Dendritic cell treated with granulocyte-macrophage colony-stimulating factor and Interleukin-4, amounts not matched to agents 40 ng/mL and 50 ng/mL, for 4 days (primary cell): ENCODE measurements at regions not wholly inside any gene's neighbourhood (a gene's known extent, or its start where the extent isn't known, plus 50 kb on each side); places are given as distances from the start of the nearest gene placed in this dataset.

ENCODE experiments used
- H3K27ac Mint-ChIP-seq: one replicate; pipeline ENCODE4 v1.8.0; 2022; ENCODE audit warnings: mild to moderate bottlenecking, mixed read lengths
- H3K27me3 Mint-ChIP-seq: one replicate; pipeline ENCODE4 v1.8.0; 2022; ENCODE audit warnings: mild to moderate bottlenecking, mixed read lengths
- H3K36me3 Mint-ChIP-seq: one replicate; pipeline ENCODE4 v1.8.0; 2022; ENCODE audit warnings: low read depth, mixed read lengths
- H3K4me1 Mint-ChIP-seq: one replicate; pipeline ENCODE4 v1.8.0; 2022; ENCODE audit warnings: low read depth, mixed read lengths
- H3K4me3 Mint-ChIP-seq: one replicate; pipeline ENCODE4 v1.8.0; 2022; ENCODE audit warnings: mild to moderate bottlenecking, moderate library complexity, mixed read lengths
- H3K9me3 Mint-ChIP-seq: one replicate; pipeline ENCODE4 v1.8.0; 2022; ENCODE audit warnings: mixed read lengths
- intact Hi-C: fragments of 100-400 bp; cut with micrococcal nuclease; formaldehyde crosslinking; loops from one replicate; pipeline ENCODE4 v1.15.0; 2022

GRCh38 chr15:38053776-38054175 lies 119.3 kb downstream of the TMCO5A start:
- Mint-ChIP-seq H3K27ac (peak overlapping the region; percentile 99), H3K4me3 (no peak overlapping the region)

DNA sequence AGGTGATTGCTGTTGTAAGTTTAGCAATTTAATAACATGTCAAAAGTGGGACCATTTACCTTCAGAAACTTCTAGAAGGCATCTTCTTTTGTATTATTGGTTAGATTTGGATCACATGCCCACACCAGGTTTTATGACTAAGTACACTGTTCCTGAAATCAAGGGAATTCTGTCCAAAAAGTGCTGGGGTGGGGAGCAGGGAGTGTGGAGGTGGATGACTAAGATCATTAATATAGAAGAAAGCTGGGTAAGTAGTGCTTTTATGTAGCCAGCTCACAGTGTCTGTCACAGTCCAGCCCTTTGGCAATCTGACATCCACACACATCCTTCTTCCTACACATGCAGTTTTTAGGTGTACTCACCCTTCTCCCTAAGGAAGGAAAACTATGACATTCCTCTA lies 120.0 kb downstream of the TMCO5A start:
- intact Hi-C loops, result loop anchor here (10.0 kb wide), 1 partner anchor 50 kb away; no protein-coding TSS in a partner anchor
- Mint-ChIP-seq H3K27me3 (no peaks in the 10 kb centered on the region), H3K9me3 (peaks cover 9% of the 10 kb centered on the region), H3K27ac (peak overlapping the region; percentile 45), H3K36me3 (peaks cover 18% of the 10 kb centered on the region), H3K4me3 (no peak overlapping the region), H3K4me1 (peaks cover 80% of the 10 kb centered on the region)

More at GRCh38 chr15:38053776-38054175, 119.3 kb downstream of the TMCO5A start:
- H3K36me3 Mint-ChIP-seq, result peaks cover 25% of the 10 kb centered on the region
- intact Hi-C loops, result loop anchor here (10.0 kb wide), 1 partner anchor 49 kb away; no protein-coding TSS in a partner anchor
- H3K9me3 Mint-ChIP-seq, result peaks cover 9% of the 10 kb centered on the region
- H3K4me1 Mint-ChIP-seq, result peaks cover 80% of the 10 kb centered on the region
- H3K27me3 Mint-ChIP-seq, result no peaks in the 10 kb centered on the region

DNA sequence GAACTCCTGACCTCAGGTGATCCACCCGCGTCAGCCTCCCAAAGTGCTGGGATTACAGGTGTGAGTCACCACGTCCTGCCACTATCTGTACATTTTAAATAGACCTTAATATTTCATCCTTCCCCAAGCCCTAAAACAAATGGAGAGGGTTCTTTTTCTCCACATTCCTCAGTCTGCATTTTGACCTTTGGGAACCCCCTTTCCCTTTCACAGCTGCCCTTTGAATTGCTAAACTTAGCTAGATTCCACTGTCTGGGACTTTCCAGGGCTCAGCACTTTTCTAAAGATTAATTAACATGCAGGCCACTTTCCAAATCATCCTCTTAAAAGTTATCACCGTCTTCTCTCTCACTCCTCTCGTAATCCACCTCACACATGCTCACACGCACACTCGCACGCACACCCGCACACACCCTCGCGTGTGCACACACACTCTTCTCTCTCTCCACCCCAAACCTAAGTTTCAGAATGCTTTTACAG lies 124.2 kb downstream of the TMCO5A start:
- Mint-ChIP-seq H3K4me3 (no peak overlapping the region), H3K27me3 (no peaks in the 10 kb centered on the region), H3K27ac (peak overlapping the region; percentile 88), H3K4me1 (peaks cover 80% of the 10 kb centered on the region), H3K36me3 (peaks cover 16% of the 10 kb centered on the region), H3K9me3 (peaks cover 9% of the 10 kb centered on the region)
- intact Hi-C loops, result loop anchor here (1.0 to 10.0 kb wide), 5 partner anchors 7 to 70 kb away; no protein-coding TSS in a partner anchor

- H3K4me3 Mint-ChIP-seq, result peak overlapping the region; percentile 28
Measured at GRCh38 chr15:38059665-38060064, 125.2 kb downstream of the TMCO5A start.

GRCh38 chr15:38061856-38062649 lies 127.6 kb downstream of the TMCO5A start:
- H3K36me3 Mint-ChIP-seq, result peaks cover 5% of the 10 kb centered on the region
- no peaks in the 10 kb centered on the region for H3K9me3 Mint-ChIP-seq
- no peak overlapping the region for H3K4me3 Mint-ChIP-seq
- intact Hi-C loops, result no loop called here
- H3K4me1 Mint-ChIP-seq, result peaks cover 74% of the 10 kb centered on the region
- peak overlapping the region; percentile 59 for H3K27ac Mint-ChIP-seq
- no peaks in the 10 kb centered on the region for H3K27me3 Mint-ChIP-seq

More at GRCh38 chr15:38059665-38060064, 125.2 kb downstream of the TMCO5A start:
- intact Hi-C loops, result loop anchor here (1.0 to 10.0 kb wide), 5 partner anchors 8 to 69 kb away; no protein-coding TSS in a partner anchor
- Mint-ChIP-seq H3K9me3 (peaks cover 6% of the 10 kb centered on the region), H3K4me1 (peaks cover 76% of the 10 kb centered on the region), H3K36me3 (peaks cover 13% of the 10 kb centered on the region), H3K27ac (peak overlapping the region; percentile 88), H3K27me3 (no peaks in the 10 kb centered on the region)

- no peak overlapping the region for H3K4me3 Mint-ChIP-seq
- H3K27ac Mint-ChIP-seq, result peak overlapping the region; percentile 35
- no peaks in the 10 kb centered on the region for H3K9me3 Mint-ChIP-seq
- H3K27me3 Mint-ChIP-seq, result no peaks in the 10 kb centered on the region
- H3K36me3 Mint-ChIP-seq, result peaks cover 5% of the 10 kb centered on the region
- H3K4me1 Mint-ChIP-seq, result peaks cover 71% of the 10 kb centered on the region
- intact Hi-C loops, result no loop called here
Measured at GRCh38 chr15:38062696-38063095, 128.3 kb downstream of the TMCO5A start.

GRCh38 chr15:38065721-38066345 lies 131.4 kb downstream of the TMCO5A start:
- Mint-ChIP-seq H3K9me3 (no peaks in the 10 kb centered on the region), H3K4me3 (no peak overlapping the region), H3K4me1 (peaks cover 62% of the 10 kb centered on the region), H3K27me3 (no peaks in the 10 kb centered on the region), H3K36me3 (peaks cover under 1% of the 10 kb centered on the region), H3K27ac (peak overlapping the region; percentile 76)
- intact Hi-C loops, result no loop called here

DNA sequence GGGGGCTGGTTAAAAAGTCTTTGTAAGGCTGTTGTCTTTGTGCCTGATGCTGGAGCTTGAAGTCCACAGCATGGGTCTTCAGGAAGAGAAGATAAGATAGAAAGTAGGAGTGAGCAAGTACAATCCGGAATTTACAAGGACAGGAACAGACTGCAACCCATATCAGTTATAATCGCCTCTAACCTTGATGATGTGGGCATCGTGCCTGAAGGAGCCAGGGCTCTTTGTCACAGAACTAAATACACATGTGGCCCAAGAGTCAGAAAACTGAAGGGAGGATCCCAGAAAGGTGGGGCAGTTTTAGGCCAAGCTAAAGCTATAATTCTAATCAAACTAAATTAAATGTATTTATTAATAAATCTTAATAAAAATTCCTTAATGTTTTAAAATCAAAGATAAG lies 132.2 kb downstream of the TMCO5A start:
- intact Hi-C loops, result no loop called here
- no peaks in the 10 kb centered on the region for H3K9me3 Mint-ChIP-seq
- H3K4me3 Mint-ChIP-seq, result no peak overlapping the region
- peaks cover 61% of the 10 kb centered on the region for H3K4me1 Mint-ChIP-seq
- no peaks in the 10 kb centered on the region for H3K27me3 Mint-ChIP-seq
- peak overlapping the region; percentile 76 for H3K27ac Mint-ChIP-seq
- no peaks in the 10 kb centered on the region for H3K36me3 Mint-ChIP-seq

DNA sequence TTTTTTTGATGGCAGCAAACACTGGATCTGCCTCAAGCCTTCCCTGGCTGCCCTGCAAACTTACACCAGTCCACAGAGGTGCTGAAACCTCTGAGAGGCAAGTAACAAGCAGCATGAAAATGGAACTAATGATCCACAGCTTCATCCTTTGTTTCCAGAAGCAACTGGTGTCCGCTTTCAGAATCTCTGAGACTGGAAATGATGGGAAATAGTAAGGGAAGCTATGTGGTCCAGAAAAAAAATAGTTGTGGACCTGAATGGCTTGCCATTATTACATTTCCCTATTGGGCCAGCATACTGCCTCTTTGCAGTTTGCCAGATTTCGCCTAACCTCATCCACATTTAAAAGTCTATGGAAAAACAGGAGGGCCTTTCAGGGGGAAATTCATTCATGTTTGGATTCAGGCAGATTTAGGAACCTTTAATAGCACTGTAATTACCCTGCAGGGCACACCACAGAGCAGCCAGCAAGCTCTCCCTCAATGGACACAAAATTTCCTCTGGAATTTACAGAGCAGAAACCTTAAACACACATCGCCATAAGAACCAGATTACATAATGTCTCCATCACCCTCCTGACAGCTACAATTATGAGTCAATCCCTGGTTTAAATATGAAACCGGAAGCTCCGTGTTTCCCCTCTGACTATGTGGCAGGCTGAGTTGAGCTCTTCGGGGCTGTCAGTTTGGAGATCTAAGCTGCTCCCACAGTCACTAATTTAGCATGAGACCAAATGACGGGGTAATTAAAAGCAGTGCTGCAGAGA lies 134.4 kb downstream of the TMCO5A start:
- Mint-ChIP-seq H3K9me3 (no peaks in the 10 kb centered on the region), H3K4me3 (peak overlapping the region; percentile 60), H3K27ac (peak overlapping the region; percentile 99), H3K27me3 (peaks cover 8% of the 10 kb centered on the region), H3K4me1 (peaks cover 70% of the 10 kb centered on the region), H3K36me3 (no peaks in the 10 kb centered on the region)
- intact Hi-C loops, result loop anchor here (1.0 kb wide), 1 partner anchor 10 kb away; no protein-coding TSS in a partner anchor

DNA sequence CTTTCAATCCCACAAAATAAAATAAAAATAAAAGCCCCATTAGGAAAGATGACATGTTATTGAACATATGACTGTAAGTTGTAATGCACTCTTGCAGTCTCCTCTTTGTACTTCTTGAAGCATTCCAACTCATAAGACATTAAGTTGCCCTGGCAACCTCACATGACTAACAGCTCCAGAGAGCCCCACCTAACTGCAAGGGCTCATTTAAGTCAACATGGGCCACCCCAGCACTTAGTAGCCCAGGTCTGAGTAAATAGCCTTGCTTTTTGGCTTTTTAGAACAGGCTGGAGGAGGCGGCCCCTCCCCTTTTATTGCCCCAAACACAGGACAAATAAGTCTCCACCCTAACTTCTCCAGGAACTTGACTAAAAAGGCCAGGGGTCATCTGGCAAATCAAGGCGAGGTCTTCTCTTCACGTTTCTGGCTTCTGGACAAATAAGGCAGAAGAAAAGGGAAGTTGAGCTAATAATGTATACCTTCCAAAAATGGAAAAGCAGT lies 135.1 kb downstream of the TMCO5A start:
- peak overlapping the region; percentile 60 for H3K4me3 Mint-ChIP-seq
- peak overlapping the region; percentile 99 for H3K27ac Mint-ChIP-seq
- intact Hi-C loops, result loop anchor here (1.0 to 5.0 kb wide), 3 partner anchors 10 to 183 kb away; partner anchors contain the start of gene SPRED1
- H3K27me3 Mint-ChIP-seq, result peaks cover 9% of the 10 kb centered on the region
- H3K4me1 Mint-ChIP-seq, result peaks cover 78% of the 10 kb centered on the region
- H3K9me3 Mint-ChIP-seq, result no peaks in the 10 kb centered on the region
- H3K36me3 Mint-ChIP-seq, result no peaks in the 10 kb centered on the region

GRCh38 chr15:38070778-38071177 lies 136.3 kb downstream of the TMCO5A start:
- Mint-ChIP-seq H3K36me3 (no peaks in the 10 kb centered on the region), H3K4me1 (peaks cover 84% of the 10 kb centered on the region), H3K27ac (peak overlapping the region; percentile 99), H3K4me3 (no peak overlapping the region), H3K27me3 (peaks cover 15% of the 10 kb centered on the region), H3K9me3 (no peaks in the 10 kb centered on the region)
- intact Hi-C loops, result loop anchor here (5.0 kb wide), 2 partner anchors 63 to 182 kb away; partner anchors contain the start of gene SPRED1

DNA sequence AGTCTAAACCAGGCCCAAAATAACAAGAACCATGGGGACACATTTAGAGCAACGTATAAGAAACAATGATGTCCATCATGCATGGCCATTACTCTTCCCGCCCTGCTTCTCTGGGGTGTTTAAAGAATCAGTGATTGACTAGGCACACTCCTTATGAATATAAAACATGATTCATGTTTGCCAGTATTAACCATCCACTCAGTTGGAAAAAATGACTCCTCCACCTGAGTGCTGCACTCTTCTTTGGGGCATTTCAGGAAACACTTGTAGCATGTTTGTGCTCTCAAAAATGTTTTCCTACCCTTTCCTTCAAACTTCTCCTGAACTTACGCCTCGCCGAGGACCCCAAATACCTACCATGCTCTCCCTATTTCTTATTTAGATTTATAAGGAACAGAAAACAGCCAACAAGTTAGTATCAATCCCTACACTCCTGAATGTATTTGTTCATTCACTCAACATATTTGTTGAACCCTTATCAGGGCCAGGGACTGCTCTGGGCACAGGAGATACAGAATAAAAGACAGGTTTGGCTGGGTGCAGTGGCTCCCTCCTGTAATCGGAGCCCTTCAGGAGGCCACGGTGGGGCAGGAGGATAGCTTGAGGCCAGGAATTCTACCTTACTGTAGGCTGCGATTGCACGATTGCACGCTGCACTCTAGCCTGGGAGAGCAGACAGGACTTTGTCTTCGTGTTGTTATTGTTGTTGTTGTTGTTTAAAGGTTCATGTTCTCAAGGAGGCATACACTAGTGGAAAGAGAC lies 137.0 kb downstream of the TMCO5A start:
- Mint-ChIP-seq H3K4me3 (no peak overlapping the region), H3K27ac (peak overlapping the region; percentile 99), H3K27me3 (peaks cover 15% of the 10 kb centered on the region), H3K36me3 (no peaks in the 10 kb centered on the region), H3K4me1 (peaks cover 81% of the 10 kb centered on the region), H3K9me3 (no peaks in the 10 kb centered on the region)
- intact Hi-C loops, result loop anchor here (5.0 kb wide), 2 partner anchors 64 to 181 kb away; partner anchors contain the start of gene SPRED1

DNA sequence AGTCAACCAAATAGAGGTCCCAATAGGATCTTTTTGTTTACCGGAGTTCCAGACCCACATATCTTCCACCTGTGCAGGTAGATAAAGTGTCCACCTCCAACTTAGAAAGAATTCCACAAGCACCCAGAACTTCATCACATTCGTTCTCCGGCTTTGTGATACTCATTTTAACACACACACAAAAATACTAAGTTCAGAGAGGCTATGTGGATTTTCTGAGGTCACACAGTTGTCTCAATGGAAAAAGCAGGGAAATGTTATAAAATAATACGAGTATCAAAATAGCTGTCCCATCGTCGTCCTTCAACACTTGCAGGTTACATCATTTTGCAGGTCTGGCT lies 137.5 kb downstream of the TMCO5A start:
- Mint-ChIP-seq H3K27ac (peak overlapping the region; percentile 99), H3K27me3 (peaks cover 18% of the 10 kb centered on the region), H3K36me3 (no peaks in the 10 kb centered on the region), H3K9me3 (no peaks in the 10 kb centered on the region), H3K4me3 (no peak overlapping the region), H3K4me1 (peaks cover 77% of the 10 kb centered on the region)
- intact Hi-C loops, result loop anchor here (1.0 to 5.0 kb wide), 3 partner anchors 58 to 180 kb away; partner anchors contain the start of gene SPRED1
